ENCODE measurements at regions not wholly inside any gene's neighbourhood (a gene's known extent, or its start where the extent isn't known, plus 50 kb on each side); places are given as distances from the start of the nearest gene placed in this dataset.
A peak's percentile ranks its signal among the peaks of the same experiment; 100 is the strongest.

- H3K4me3 ChIP-seq (ENCODE audit: low read depth, low read length), result no peak overlapping the region
- peak; percentile 77 for DNase-seq (ENCODE audit: low read depth)
- no peaks in the 10 kb centered on the region for H3K27me3 ChIP-seq (ENCODE audit: control insufficient read depth, insufficient read depth, low read length)
- no peaks in the 10 kb centered on the region for H3K36me3 ChIP-seq (ENCODE audit: control insufficient read depth, insufficient read depth, low read length)
- TF ChIP-seq, protein P1, sequence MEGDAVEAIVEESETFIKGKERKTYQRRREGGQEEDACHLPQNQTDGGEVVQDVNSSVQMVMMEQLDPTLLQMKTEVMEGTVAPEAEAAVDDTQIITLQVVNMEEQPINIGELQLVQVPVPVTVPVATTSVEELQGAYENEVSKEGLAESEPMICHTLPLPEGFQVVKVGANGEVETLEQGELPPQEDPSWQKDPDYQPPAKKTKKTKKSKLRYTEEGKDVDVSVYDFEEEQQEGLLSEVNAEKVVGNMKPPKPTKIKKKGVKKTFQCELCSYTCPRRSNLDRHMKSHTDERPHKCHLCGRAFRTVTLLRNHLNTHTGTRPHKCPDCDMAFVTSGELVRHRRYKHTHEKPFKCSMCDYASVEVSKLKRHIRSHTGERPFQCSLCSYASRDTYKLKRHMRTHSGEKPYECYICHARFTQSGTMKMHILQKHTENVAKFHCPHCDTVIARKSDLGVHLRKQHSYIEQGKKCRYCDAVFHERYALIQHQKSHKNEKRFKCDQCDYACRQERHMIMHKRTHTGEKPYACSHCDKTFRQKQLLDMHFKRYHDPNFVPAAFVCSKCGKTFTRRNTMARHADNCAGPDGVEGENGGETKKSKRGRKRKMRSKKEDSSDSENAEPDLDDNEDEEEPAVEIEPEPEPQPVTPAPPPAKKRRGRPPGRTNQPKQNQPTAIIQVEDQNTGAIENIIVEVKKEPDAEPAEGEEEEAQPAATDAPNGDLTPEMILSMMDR (IDR thresholded peaks at IDR 0.05; ENCODE audit: insufficient read depth, low read length, poor library complexity, severe bottlenecking), result no peak
Measured at GRCh38 chr13:47499358-47500150, 501.5 kb downstream of the SUCLA2 start.

DNA sequence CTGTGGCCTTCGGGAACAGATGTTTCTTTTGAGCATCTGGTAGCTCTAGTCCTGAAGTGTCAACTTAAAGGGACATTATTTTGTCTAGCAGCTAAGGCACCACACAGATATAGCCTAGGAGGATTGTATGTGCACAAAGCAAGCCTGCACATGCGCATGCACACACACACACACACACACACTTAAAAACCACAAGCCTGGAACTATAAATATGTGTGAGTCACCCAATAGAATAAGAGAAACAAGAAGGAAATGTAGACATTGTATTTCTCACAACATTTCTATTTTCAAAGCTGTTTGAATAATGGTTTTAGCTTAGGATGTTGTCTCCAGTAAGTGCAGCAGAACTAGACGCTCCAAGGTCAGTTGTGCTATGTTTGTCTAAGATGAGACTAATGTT is 516.5 kb downstream of the SUCLA2 start:
- DNase-seq (ENCODE audit: low read depth), result no peak
- H3K4me3 ChIP-seq (ENCODE audit: low read depth, low read length), result no peak overlapping the region
- H3K36me3 ChIP-seq (ENCODE audit: control insufficient read depth, insufficient read depth, low read length), result no peaks in the 10 kb centered on the region

DNA sequence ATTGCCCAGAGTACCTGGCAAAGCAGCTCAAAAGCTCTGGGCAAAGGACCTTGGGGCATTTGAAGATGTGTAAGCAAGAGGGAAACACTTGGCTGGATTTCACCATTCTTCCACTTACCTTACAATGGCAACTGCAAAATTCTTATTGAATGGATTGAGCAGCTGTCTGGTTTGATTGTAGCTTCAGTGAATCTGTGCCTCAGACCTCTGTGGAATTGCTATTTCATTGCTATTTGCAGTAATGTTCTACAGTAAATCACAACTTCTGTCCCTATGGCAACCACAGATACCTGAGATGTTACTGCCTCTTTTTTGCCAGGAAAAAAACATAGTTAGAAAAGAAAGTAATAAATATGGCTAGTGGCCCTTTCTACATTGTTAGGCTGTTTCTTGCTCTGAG is 519.5 kb downstream of the SUCLA2 start:
- Histone ChIP-seq H3K36me3 (ENCODE audit: control insufficient read depth, insufficient read depth, low read length) (no peaks in the 10 kb centered on the region), H3K4me3 (ENCODE audit: low read depth, low read length) (no peak overlapping the region), H3K27me3 (ENCODE audit: control insufficient read depth, insufficient read depth, low read length) (no peaks in the 10 kb centered on the region)
- no peak for DNase-seq (ENCODE audit: low read depth)
- TF ChIP-seq, protein P1 (IDR thresholded peaks at IDR 0.05; ENCODE audit: insufficient read depth, low read length, poor library complexity, severe bottlenecking), result no peak

More for the DNA sequence above, 516.5 kb downstream of the SUCLA2 start:
- no peaks in the 10 kb centered on the region for H3K27me3 ChIP-seq (ENCODE audit: control insufficient read depth, insufficient read depth, low read length)
- TF ChIP-seq, protein P1 (IDR thresholded peaks at IDR 0.05; ENCODE audit: insufficient read depth, low read length, poor library complexity, severe bottlenecking), result no peak

DNA sequence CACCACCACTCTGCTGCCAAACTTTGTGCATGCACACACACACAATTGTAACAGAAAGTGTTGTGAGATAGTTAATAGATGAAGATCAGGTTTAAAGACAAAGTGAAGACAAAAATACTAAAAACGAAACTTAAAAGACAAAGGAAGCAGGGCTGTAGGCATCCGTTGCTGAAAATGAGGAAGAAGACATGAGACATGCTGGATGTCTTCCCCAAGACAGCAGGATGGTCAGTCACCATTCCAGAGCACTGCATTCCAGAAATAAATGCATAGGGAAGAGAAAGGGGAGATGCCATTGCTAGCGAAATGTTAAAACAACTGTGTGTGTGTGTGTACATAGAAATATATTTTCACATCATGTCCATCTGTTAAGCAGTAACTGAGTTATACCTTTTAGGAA is 520.1 kb downstream of the SUCLA2 start:
- no peak overlapping the region for H3K4me3 ChIP-seq (ENCODE audit: low read depth, low read length)
- TF ChIP-seq, protein P1 (IDR thresholded peaks at IDR 0.05; ENCODE audit: insufficient read depth, low read length, poor library complexity, severe bottlenecking), result no peak
- DNase-seq (ENCODE audit: low read depth), result no peak
- no peaks in the 10 kb centered on the region for H3K36me3 ChIP-seq (ENCODE audit: control insufficient read depth, insufficient read depth, low read length)
- no peaks in the 10 kb centered on the region for H3K27me3 ChIP-seq (ENCODE audit: control insufficient read depth, insufficient read depth, low read length)

DNA sequence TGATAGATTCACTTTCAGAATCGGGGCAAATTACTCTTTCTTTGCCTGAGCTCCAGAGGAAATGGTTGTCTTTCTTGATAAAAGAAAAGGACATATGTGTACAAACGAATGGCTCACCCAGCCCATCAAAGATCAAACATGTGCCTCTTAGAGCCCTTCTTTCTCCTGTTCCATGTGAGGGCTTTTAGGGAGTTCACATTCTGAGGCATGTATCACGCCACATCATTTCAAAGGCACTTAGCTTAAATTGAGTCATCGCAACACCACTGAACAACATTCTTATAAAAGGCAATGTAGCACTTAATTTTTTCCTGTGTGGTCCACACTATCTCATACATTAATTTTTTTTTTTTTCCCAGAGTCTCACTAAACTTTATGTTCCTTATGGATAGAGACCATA is 521.0 kb downstream of the SUCLA2 start:
- Histone ChIP-seq H3K4me3 (ENCODE audit: low read depth, low read length) (no peak overlapping the region), H3K36me3 (ENCODE audit: control insufficient read depth, insufficient read depth, low read length) (no peaks in the 10 kb centered on the region), H3K27me3 (ENCODE audit: control insufficient read depth, insufficient read depth, low read length) (no peaks in the 10 kb centered on the region)
- peak; percentile 78 for DNase-seq (ENCODE audit: low read depth)
- TF ChIP-seq, protein P1 (IDR thresholded peaks at IDR 0.05; ENCODE audit: insufficient read depth, low read length, poor library complexity, severe bottlenecking), result no peak

- no peaks in the 10 kb centered on the region for H3K36me3 ChIP-seq (ENCODE audit: control insufficient read depth, insufficient read depth, low read length)
- no peaks in the 10 kb centered on the region for H3K27me3 ChIP-seq (ENCODE audit: control insufficient read depth, insufficient read depth, low read length)
- TF ChIP-seq, protein P1 (IDR thresholded peaks at IDR 0.05; ENCODE audit: insufficient read depth, low read length, poor library complexity, severe bottlenecking), result no peak
- H3K4me3 ChIP-seq (ENCODE audit: low read depth, low read length), result no peak overlapping the region
- DNase-seq (ENCODE audit: low read depth), result no peak
Measured at GRCh38 chr13:47478985-47479384, 522.1 kb downstream of the SUCLA2 start.

Data from kidney epithelial cell (primary cell).